Left cardiac atrium (tissue), 4 donors: ENCODE measurements at regions not wholly inside any gene's neighbourhood (a gene's known extent, or its start where the extent isn't known, plus 50 kb on each side); places are given as distances from the start of the nearest gene placed in this dataset.

Source experiments
- ATAC-seq, 2 donors: fragments of 200-7000 bp; cut with Tn5 transposase; one replicate each; pipeline ENCODE4 v1.9.1; 2020; ENCODE audit warnings: mild to moderate bottlenecking in 2 of 2, moderate library complexity in 2 of 2
- DNase-seq: peaks from one replicate; pipeline ENCODE4 v3.0.0-alpha.2; 2020
- intact Hi-C, 2 donors: fragments of 100-400 bp; cut with DNase I; formaldehyde crosslinking; loops; one replicate each; pipeline versions ENCODE4 v1.14.1 to v1.15.1; 2022 to 2023
- donor health status: DM: no; HTN: yes; CAD: no.
- donor health status: DM: no; HTN: yes; CAD: no; lungs with severe emphysema.
- donor health status: DM: yes; HTN: yes; CAD: no.
- donor health status: Dilated cardiomyopathy.

DNA sequence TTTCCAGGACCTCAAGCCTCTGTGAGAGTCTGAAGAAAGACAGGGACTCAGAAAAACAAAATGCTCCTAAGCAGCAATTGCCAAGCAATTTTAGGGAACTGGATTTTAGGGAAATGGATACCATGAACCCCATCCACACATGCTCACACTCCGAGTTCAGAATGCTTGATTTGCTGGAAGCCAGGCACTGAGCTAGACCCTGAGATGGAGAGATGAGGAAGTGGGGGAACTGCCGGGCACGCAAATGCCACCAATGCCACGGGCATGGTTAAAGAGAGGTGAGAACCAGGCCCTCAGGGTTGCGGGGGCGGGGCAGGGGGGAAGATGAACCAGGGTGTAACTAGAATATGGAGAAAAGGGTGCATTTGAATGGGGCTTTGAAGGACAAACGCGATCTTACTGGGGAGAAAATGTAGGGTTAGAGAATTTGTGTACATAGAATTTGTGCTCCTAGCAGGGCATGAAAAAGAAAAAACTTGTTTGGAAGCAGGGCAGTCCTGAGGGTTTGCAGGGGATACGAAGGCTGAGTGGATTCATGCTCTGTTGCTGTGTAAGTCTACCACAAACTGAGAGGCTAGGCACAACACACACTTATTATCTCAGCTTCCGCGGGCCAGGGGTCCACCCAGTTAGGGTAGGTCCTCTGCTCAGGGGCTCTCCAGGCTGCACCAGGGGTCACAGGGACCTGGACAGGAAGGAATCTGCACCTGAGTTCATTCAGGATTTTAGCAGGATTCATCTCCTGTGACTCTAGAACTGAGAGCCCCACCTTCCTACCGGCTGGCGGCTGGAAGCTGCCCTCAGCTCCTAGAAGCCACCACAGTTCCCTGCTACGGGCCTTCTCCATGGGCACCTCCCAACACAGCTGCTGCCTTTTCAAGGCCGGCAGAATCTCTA is 108.0 kb downstream of the SNX5 start:
- intact Hi-C loops, result no loop called here
- ATAC-seq (no peak), DNase-seq (no peak)

DNA sequence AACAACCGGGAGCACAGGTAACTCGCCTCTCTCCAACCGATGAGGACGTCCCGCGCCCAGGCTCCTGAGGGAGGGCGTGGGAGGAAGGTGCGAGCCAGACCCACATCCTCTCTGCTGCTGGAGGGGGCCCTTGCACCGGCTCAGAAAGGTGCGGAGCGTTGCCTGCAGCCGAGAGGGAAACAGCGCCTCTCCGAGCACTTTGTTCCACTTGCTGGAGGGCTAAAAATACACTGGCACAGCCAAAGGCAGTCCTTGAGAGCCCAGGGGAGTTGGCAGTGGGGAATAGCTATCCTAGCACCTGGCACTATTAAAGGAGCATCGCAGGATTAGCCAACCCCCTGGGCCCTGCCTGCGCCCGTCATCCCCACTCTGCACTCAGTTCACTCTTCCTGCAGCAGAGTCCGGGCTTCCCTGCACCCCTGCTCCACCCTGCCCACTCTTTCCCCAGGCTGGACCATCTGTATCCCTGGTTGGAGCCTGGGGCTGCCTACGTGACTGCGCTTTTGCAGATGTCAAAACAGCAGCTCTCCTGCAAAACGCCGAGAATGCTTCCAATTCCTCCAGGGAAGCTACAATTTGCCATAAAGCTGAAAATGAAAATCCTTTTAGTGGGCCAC is 108.9 kb downstream of the SNX5 start:
- ATAC-seq, result peak; percentile 77 to 80
- DNase-seq, result no peak
- intact Hi-C loops, result no loop called here

DNA sequence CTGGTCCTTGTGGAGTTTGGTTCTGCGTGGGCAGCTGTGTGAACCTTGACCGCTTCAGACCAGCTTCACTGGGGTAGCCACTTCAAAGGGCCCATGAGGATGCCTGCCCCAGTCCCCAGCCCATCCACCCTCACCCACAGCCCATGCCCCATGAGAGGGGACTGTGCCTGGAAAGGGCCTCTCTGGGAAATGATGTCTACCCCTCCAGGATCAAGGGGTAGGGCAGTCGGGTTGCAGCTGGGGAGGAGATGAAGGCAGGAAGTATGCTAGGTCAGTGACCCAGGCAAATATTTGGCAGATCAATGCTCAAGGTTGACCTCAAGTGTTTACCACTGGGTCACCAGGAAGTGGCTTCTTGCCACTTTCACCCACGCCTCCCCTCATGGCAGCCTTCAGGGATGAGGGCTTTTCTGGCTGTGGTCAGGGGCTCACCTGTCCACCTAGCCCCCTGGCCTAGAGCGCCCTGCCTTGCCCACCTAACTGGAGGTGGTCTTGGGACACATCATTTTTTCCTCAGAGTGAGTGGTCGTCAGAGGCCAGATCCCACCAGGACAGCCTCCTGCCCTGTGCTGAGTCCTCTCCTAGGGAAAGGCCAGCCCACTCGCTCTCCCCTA is 109.5 kb downstream of the SNX5 start:
- intact Hi-C loops, result no loop called here
- ATAC-seq (no peak), DNase-seq (no peak)

DNA sequence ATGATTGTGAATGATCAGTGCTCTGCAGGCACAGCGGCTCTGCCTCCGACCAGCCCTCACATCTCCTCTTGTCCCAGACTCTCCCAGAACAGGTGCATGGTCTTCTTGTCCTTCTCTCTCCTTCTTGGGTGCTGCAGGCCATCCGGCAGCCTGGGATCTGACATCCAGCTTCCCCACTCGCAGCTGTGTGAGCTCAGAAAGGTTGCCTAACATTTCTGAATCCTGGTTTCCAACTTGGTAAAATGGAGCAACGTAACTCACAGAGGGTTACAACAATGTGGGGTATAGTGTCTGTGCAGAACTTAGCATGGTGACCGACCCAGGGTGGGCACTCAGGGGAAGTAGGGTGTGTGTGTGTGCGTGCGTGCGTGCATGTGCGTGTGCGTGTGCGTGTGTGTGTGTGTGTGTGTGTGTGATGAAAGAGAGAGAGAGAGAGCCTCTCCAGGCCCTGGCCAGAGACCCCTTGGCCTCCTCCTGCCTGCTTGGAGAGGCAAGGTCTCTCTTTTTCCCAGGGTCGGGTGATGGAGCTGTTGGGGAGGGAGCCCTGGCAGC is 110.1 kb downstream of the SNX5 start:
- DNase-seq (no peak), ATAC-seq (no peak)
- intact Hi-C loops, result no loop called here

DNA sequence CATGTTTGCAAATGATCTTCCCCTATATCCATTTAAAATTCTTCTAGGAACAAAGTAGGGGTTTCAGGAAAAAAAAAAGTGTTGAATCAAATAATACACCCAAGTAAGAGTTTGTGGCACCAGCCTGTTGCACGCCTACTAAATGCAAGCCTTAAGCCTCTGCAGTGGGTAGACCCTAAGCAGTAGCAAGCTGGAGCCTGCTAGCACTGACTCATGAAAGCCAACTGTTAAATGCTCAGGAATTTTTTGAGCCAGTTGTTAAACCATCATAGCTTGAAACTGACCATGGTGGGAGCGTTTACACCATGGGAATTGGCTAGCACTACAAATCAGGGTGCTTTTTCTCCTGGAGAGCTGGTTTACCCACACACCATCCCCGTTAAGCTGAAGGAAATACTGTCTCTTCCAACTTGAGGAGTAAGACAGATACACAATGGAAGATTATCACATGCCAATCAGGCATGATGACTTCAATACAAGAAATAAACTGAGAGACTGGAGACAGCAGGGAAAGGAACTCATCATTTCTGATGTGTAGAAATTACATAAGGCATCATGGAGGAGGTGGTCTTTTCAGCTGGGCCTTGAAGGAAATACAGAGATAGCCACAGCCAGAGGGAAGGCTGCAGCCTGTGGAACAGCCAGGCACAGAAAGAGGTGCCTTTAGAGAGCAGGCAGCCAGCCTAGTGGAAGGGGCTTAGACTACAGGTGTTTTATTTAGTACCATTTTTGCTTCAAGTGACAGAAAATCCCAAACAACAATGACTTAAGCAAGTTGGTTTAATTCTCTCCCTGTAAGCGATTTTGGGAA is 110.8 kb downstream of the SNX5 start:
- intact Hi-C loops, result no loop called here
- ATAC-seq (no peak), DNase-seq (no peak)

DNA sequence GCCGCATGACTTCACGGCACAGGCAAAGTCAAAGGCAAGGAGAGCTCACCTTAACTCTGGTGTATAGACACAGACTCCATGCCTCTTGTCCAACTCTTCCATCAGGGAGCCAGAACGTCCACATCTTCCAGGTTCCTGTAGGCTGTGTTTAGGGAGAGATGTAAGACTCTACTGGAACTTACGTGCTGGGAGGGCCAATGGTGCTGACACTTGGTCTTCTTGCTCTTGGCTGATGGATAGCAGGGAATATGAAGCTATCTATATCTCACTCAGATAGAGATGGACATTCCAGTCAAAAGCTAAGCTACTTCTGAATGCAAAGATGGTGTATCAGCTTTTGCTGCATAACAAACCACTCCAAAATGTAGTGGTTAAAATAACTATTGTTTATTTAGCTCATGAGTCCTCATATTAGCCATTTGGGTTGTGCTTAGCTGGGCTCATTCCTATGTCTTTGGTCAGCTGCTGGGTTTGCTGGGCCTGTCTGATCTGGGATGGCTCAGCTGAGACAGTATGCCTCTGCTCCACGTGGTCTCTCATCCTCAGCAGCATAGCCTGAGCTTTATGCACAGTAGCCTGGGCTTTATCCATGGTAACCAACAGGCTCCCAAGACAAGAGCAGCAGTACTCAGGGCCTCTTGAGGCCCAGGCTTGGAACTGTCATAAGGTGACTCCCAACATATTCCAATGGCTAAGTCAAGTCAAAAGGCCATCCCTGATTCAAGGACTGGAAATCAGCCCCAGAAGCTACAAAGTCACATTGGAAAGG is 111.6 kb downstream of the SNX5 start:
- intact Hi-C loops, result no loop called here
- ATAC-seq, result no peak
- no peak for DNase-seq

DNA sequence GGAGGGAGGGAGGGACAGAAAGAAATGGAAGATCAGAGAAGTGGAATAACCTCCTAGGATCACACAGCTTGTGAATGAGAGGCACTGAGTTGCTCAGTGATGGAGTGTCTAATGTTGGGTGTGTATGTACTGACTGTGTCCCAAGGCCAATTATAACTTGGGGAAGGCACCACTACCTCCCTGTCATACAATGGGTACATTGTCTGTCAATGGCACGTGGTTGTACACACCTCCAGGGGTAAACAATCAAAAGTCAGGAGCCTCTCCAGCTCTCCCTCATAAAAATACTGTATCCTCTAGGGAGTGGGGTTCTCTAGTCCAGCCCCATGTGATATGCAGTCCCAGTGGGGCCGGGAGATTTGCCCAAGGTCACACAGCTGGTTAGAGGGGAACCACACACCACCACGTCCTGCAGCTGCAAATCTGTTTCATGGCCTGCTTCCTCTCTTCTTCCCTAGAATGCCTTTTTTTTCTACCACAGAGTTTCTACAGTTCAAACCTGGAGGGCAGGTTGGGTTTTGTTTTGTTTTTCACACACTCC is 112.5 kb downstream of the SNX5 start:
- intact Hi-C loops, result no loop called here
- ATAC-seq (no peak), DNase-seq (no peak)

DNA sequence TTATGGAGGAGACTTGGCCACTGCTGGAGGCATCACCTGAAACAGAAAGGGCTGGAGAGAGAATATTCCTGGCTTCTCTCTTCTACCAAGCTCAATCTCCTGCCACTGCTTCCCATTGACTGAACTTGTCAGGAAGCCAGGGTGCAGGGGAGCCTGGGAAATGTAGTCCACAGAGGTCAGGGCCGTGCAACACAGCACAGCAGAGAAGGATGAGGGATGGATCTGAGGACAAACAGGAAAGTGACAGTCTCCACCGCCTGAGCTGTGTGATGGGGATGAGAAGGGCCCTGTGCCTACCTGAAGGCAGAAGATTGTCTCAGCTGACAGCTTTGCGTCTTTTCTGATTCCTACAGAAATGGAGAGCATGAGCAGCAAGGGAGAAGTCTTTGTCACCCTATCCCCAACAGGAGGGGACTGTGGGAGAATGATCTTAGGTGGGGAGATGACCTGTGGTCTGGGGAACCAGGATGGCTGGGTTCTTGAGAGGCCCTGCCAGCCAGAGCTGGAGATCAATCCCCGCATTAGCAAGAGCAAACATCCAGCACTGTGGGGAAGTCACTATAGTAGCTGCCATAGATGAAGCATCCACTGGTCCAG is 114.2 kb downstream of the SNX5 start:
- intact Hi-C loops, result no loop called here
- ATAC-seq (peak; percentile 31 to 70), DNase-seq (peak; percentile 69)

DNA sequence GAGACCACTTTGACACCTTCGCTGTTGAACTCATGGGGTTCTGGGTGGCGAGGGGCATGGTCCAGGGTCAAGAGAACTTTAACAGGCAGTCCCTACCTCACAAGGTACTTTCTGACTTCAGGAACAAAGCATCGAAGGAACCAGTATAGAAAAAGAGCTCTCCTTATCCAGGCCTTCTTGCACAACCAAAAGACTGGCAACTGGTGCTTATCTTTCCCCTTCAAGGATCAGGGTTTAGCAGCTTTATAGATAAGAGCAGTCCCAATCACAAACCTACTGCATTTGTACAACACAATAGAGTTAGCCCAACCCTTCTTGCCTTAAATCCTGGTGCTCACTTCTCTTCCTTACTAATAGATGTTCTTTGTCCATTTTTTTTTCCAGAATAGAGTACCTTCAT is 116.3 kb downstream of the SNX5 start:
- no peak for ATAC-seq
- intact Hi-C loops, result no loop called here
- DNase-seq, result no peak

DNA sequence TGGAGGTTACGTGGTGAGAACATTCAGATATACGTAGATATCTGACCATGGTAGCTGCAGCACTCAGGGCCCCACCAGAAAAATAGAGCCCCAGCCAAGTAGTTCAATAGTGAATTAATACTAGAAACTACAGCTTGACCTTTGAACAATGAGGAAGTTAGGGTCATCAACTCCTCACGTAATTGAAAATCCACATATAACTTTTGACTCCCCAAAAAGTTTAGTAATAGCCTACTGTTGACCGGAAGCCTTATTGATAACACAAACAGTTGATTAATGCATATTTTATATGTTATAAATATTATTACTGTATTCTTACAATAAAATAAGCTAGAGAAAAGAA is 117.9 kb downstream of the SNX5 start:
- intact Hi-C loops, result no loop called here
- ATAC-seq (no peak), DNase-seq (no peak)

DNA sequence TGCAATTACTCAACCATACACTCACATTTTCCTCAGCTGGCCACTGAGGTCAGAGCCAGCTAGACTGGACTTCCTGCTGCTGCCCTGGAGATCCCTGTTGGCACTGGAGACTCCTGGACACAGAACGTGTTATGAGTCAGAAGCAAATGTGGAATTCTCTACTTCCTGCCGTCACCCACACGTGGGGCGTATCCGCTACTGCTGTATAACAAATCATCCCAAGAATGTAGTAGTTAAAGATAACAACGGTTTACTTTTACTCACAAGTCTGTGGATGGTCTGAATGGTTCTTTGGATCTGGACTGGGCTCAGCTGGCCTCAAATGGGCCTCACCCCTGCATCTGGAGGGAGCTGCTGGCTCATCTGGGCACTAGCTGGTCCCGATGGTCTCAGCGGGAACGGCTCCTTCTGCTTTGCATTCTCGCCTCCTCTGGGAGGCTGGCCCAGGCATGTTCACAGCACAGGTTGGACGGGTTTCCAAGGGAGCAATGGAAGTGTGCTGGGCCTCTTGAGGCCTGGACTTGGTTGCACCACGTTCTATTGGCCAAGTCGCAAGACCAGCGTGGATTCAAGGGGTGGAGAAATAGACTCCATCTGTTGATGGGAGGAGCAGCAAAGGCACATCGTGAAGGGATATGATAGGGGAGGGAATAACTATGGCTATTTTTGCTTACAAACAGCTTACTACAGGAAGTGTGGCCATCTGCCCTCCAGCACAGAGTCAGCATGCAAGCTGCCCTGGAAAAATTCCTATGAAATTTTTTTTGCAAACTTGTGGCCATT is 118.5 kb downstream of the SNX5 start:
- intact Hi-C loops, result no loop called here
- DNase-seq (peak; percentile 86), ATAC-seq (peak; percentile 86 to 94)

DNA sequence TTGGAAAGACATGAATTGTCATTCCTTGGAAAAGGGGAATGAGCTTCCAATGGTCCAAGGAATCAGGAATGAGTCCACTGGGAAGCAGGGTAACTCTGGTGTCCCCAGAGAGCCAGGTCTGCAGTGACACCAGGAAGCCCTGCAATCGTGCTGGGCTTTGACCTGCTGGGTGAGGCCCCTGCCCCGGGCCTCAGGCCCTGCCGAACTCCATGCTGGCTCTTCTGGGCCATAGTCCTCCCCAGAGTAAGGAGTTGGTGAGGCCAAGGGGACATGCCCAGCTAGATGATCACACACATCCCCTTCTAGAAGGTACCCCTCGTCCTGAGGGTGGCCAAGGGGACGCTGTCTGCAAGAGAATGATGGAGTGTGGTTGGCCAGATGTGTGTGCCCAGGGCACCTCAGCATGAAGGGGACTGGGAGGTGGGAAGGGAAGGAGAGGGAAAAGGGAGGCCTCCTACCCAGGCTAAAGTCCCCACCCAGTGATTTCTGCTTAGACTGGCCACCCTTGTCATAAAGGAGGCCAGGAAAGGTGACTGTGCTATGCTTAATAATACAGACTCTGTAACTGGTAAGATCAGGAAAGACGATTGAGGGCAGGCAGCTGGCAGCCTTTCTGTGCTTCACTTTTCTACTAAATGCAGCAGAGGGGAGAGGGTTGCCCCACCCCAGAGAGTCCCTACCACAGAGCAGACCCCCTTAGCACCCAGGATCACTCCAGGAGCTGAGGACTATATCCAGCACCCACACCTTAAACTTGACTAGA is 119.3 kb downstream of the SNX5 start:
- DNase-seq (no peak), ATAC-seq (no peak)
- intact Hi-C loops, result no loop called here

DNA sequence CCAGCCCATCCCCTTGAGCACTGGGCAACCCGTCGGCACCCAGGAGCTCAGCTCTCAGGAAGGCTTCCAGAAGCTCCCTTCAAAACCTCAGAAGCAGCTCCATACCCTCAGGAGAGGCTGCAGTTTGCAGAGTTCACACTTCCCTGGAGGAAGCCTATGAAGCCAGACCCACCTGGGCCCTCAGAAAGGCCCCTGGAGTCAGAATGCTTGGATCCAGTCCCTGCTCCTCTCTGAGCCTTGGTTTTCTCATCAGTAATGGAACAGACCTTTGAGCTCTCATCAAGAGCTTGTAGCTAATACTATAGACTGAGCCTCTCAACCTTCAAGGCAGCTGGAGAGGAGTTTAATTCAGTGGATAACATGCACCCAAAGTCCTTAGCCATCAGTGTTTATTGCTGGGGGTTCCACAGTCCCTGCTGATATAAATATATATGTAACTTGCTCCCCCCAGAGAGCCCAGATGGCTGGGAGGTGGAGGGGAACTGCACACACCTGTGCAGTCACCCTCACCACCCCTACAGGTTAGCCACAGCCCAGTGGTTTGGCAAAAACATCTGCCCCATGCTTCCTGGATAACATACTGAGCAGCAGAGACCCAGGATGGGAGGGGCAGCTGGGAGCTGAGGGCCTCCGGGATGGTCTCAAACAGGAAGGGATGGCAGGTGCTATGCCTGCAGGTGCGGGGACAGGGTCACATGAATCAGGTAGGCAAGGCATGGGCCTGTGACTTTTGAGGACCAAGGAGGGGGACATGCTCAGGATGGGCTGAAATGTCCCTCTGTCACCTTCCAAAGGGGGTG is 120.1 kb downstream of the SNX5 start:
- no peak for DNase-seq
- ATAC-seq, result no peak
- intact Hi-C loops, result no loop called here

DNA sequence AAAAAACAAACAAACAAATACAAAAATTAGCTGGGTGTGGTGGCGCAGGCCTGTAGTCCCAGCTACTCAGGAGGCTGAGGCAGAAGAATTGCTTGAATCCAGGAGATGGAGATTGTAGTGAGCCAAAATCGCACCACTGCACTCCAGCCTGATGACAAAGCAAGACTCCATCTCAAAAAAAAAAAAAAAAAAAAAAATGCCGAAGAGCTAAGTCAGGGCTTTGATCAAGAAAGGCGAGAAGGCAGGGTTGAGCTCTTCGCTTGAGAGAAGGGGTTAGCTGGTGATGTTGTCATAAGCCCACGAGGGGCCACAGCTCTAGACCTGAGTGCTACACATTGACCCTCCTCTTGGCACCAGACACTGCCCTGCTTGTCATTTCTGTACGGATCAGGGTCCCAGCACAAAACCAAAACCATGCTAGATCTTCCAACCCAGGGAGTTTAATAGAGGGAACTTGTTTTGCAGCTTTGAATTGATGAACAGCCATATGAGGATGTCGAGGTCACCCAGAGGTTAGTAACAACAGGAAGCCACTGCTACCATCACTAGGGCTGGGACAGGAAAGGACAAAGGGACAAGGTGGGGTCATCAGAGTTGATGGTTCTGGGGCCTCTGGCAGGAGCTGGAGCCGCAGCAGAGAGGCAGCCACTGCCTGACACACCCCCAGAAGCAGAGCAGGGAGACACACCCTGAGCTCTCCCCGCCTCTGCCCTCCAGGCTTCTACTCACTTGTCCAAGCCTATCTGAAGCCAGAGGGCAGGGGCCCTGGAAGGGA is 122.7 kb downstream of the SNX5 start:
- intact Hi-C loops, result no loop called here
- no peak for DNase-seq
- no peak for ATAC-seq
